Ishikawa (cell line): ENCODE measurements at regions not wholly inside any gene's neighbourhood (a gene's known extent, or its start where the extent isn't known, plus 50 kb on each side); places are given as distances from the start of the nearest gene placed in this dataset.

Experiments
- CEBPB ChIP-seq: IDR thresholded peaks from 2 replicates; pipeline ENCODE4 v1.6.1; 2012
- CREB1 ChIP-seq: IDR thresholded peaks from 2 replicates; pipeline ENCODE4 v1.6.1; 2012; ENCODE audit warnings: low read depth
- EGR1 ChIP-seq: IDR thresholded peaks from 2 replicates; pipeline ENCODE4 v1.6.1; 2012
- EP300 ChIP-seq: IDR thresholded peaks from 2 replicates; pipeline ENCODE4 v1.6.1; 2012; ENCODE audit warnings: borderline replicate concordance
- FOXM1 ChIP-seq: IDR thresholded peaks from 2 replicates; pipeline ENCODE4 v1.6.1; 2012; ENCODE audit warnings: low read depth, borderline replicate concordance
- NFIC ChIP-seq: IDR thresholded peaks from 2 replicates; pipeline ENCODE4 v1.6.1; 2012
- RAD21 ChIP-seq: IDR thresholded peaks from 2 replicates; pipeline ENCODE4 v1.6.1; 2012; ENCODE audit warnings: low read depth
- TAF1 ChIP-seq: IDR thresholded peaks from 2 replicates; pipeline ENCODE4 v1.6.1; 2012; ENCODE audit warnings: low read depth, mild to moderate bottlenecking
- TCF12 ChIP-seq: IDR thresholded peaks from 2 replicates; pipeline ENCODE4 v1.6.1; 2012; ENCODE audit warnings: low read depth
- TEAD4 ChIP-seq: IDR thresholded peaks from 2 replicates; pipeline ENCODE4 v1.6.1; 2012
- YY1 ChIP-seq: IDR thresholded peaks from 2 replicates; pipeline ENCODE4 v1.6.1; 2012; ENCODE audit warnings: low read depth
- ZBTB7A ChIP-seq: IDR thresholded peaks from 2 replicates; pipeline ENCODE4 v1.6.1; 2012; ENCODE audit warnings: low read depth
- TF ChIP-seq, protein P1 (sequence below): IDR thresholded peaks from 2 replicates; pipeline ENCODE4 v1.6.1; 2012
- TF ChIP-seq, protein P2 (sequence below): IDR thresholded peaks from 2 replicates; pipeline ENCODE4 v1.6.1; 2012; ENCODE audit warnings: low read depth, mild to moderate bottlenecking
- TF ChIP-seq, protein P3 (sequence below): IDR thresholded peaks from 2 replicates; pipeline ENCODE4 v1.6.1; 2012

DNA sequence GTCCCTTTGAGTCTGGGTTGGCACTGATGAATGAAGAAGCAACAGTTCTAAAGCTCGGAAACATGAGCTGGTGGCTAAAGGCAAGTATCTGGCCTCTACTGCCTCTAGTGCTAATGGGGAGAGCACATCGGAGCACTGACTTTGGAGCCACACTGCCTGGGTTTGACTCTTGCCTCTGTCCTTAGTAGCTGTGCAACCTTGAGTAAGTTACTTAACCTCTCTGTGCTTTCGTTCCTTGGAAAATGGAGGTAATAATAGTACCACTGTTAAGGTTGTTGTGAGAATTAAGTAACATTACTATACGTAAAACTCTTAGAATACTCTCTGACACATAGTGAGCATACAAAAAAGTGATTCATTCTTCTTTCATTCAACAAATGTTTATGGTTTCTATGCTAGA lies 211.2 kb downstream of the ATG4C start:
- TF ChIP-seq, protein P1, sequence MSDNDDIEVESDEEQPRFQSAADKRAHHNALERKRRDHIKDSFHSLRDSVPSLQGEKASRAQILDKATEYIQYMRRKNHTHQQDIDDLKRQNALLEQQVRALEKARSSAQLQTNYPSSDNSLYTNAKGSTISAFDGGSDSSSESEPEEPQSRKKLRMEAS = no peak

DNA sequence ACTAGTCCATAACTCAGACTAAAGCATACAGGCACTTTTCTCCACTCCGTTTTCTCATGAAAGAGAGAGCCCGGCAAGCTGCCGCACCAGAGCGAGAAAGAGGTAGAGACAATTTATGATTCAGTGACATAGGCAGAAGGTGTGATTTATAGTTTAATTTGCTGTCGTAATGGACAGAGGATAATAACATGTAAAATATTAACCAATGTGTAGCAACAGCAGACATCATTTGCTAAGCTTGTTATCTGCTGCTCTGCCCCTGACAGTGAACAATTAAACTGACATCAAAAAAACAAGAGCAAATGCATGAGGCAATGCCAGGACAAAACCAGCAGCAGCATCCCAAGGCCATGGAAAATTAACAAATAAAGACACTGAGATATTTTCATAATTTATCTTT lies 214.0 kb downstream of the ATG4C start:
- TF ChIP-seq NFIC (no peak), CREB1 (no peak), TCF12 (no peak), EP300 (no peak), TEAD4 (no peak), TAF1 (no peak), FOXM1 (no peak), EGR1 (no peak), ZBTB7A (no peak), CEBPB (no peak), RAD21 (no peak), YY1 (no peak)
- TF ChIP-seq, protein P2, sequence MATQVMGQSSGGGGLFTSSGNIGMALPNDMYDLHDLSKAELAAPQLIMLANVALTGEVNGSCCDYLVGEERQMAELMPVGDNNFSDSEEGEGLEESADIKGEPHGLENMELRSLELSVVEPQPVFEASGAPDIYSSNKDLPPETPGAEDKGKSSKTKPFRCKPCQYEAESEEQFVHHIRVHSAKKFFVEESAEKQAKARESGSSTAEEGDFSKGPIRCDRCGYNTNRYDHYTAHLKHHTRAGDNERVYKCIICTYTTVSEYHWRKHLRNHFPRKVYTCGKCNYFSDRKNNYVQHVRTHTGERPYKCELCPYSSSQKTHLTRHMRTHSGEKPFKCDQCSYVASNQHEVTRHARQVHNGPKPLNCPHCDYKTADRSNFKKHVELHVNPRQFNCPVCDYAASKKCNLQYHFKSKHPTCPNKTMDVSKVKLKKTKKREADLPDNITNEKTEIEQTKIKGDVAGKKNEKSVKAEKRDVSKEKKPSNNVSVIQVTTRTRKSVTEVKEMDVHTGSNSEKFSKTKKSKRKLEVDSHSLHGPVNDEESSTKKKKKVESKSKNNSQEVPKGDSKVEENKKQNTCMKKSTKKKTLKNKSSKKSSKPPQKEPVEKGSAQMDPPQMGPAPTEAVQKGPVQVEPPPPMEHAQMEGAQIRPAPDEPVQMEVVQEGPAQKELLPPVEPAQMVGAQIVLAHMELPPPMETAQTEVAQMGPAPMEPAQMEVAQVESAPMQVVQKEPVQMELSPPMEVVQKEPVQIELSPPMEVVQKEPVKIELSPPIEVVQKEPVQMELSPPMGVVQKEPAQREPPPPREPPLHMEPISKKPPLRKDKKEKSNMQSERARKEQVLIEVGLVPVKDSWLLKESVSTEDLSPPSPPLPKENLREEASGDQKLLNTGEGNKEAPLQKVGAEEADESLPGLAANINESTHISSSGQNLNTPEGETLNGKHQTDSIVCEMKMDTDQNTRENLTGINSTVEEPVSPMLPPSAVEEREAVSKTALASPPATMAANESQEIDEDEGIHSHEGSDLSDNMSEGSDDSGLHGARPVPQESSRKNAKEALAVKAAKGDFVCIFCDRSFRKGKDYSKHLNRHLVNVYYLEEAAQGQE = no peak

DNA sequence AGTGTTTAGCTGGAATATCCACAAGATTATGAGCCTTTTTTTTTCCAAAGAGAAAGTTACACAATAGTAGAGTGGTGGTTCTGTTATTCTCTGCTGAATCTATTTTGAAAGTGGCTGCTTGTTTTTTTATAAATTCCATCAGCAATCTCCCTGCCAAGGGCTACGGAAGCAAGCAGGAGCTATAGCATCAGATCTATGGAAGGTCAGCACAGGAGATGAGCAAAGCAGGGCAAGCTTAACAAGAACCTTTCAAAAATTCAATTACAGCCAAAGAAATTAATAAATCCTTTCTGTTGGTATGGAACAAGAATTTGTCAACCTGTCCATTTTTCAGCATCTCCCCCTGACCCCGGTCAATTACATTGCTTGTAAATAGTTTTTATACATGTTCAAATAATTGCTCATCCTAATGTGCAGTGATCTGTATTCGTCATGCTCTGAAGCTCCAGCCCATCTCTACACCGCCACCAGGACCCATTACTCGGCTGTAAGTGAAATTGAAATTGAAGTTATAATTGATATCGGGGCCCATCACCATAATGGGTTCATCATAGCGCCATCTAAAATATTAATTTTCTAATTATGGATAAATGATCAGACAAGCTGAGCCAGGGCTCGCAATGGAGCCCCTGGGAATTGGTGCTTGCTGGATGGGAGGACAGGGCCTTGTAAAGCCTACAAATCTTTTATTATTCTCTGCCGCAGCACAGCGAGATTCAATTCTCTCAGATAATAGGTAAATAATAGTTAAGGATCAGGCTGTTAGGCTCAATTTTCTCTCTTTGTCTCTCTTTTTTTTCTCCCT lies 215.1 kb downstream of the ATG4C start:
- TF ChIP-seq YY1 (no peak), TCF12 (no peak), CEBPB (no peak), NFIC (no peak), CREB1 (no peak), TEAD4 (no peak), RAD21 (no peak)
- TF ChIP-seq, protein P1 = no peak
- TF ChIP-seq, protein P3, sequence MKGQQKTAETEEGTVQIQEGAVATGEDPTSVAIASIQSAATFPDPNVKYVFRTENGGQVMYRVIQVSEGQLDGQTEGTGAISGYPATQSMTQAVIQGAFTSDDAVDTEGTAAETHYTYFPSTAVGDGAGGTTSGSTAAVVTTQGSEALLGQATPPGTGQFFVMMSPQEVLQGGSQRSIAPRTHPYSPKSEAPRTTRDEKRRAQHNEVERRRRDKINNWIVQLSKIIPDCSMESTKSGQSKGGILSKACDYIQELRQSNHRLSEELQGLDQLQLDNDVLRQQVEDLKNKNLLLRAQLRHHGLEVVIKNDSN = no peak

DNA sequence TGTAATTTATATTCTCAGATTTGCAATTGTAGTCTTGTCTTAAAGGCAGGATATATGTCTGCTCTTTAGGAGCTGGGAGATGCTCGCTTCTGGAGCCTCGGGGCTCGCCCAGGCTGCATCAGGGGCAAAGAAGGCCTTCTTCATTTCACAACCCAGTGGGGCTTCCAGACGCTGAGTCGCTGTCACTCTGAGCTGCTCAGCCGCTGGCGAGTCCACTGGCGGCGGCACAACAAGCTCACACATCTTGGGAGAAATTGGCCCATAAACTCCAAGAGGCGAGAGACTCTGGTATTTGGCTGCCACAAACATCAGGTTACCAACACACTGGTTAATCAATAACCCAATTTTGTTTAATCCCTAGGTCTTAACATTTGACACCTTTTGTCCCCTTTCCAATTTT lies 216.6 kb downstream of the ATG4C start:
- TF ChIP-seq TEAD4 = no peak
- no peak for TF ChIP-seq EP300
- no peak for TF ChIP-seq TAF1
- no peak for TF ChIP-seq YY1
- TF ChIP-seq, protein P2 = no peak
- no peak for TF ChIP-seq EGR1
- TF ChIP-seq, protein P1 = no peak
- no peak for TF ChIP-seq ZBTB7A
- TF ChIP-seq CEBPB = no peak
- TF ChIP-seq, protein P3 = no peak
- TF ChIP-seq FOXM1 = no peak
- no peak for TF ChIP-seq TCF12
- TF ChIP-seq RAD21 = no peak
- no peak for TF ChIP-seq NFIC
- no peak for TF ChIP-seq CREB1

DNA sequence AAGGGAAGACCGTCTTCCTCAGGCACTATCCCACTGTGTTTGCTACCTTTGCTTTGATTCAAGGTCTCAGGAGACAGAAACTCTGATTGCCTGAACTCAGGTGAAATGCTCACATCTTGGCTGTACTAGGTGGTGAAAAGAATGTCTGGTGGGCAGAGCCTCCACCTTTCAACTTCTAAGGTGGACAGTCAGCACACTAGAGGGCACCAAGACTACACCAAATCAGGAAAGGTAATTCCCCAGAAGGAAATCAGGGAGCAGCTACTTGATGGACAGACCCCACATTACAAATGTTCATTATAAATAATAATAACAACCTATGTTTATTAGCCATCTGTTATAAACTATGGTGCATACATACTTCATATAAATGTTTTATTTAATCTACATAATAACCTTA lies 220.9 kb downstream of the ATG4C start:
- TF ChIP-seq RAD21 (peak; percentile 63; the same call in 1 of the 2 replicates), YY1 (no peak)

DNA sequence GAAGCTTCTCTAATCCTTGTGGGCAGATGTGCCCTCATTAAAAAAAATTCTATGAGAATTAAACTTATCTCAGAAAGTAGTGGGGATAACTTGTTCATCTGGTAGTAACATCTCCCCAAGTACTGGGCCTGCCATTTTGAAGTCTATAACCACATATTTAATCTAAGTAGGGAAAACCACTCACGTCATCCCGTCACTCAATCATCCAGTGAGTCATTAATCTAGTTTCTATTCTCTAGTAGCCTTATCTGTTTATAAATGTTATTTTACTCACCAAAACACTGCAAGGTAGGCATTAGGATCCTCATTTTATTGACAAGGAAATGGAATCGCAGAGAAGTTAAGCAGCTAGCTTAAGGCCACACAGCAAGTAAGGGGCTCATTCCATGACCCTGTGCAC lies 221.9 kb downstream of the ATG4C start:
- TF ChIP-seq CEBPB (no peak), NFIC (no peak), EP300 (no peak), CREB1 (no peak), TEAD4 (no peak), TCF12 (no peak)
- TF ChIP-seq, protein P2 = no peak
